ENCODE measurements at regions not wholly inside any gene's neighbourhood (a gene's known extent, or its start where the extent isn't known, plus 50 kb on each side); places are given as distances from the start of the nearest gene placed in this dataset.

GRCh38 chr1:239826211-239826610, 265.5 kb upstream of the FMN2 start:
- no peak for DNase-seq (ENCODE audit: low read depth in 1 of 2, low spot score in 1 of 2)
- no peak for TF ChIP-seq POLR2AphosphoS5 (IDR thresholded peaks at IDR 0.05; ENCODE audit: low read depth)
- TF ChIP-seq SPI1 (IDR thresholded peaks at IDR 0.05; ENCODE audit: borderline replicate concordance, low read depth): no peak
- TF ChIP-seq, protein P1, sequence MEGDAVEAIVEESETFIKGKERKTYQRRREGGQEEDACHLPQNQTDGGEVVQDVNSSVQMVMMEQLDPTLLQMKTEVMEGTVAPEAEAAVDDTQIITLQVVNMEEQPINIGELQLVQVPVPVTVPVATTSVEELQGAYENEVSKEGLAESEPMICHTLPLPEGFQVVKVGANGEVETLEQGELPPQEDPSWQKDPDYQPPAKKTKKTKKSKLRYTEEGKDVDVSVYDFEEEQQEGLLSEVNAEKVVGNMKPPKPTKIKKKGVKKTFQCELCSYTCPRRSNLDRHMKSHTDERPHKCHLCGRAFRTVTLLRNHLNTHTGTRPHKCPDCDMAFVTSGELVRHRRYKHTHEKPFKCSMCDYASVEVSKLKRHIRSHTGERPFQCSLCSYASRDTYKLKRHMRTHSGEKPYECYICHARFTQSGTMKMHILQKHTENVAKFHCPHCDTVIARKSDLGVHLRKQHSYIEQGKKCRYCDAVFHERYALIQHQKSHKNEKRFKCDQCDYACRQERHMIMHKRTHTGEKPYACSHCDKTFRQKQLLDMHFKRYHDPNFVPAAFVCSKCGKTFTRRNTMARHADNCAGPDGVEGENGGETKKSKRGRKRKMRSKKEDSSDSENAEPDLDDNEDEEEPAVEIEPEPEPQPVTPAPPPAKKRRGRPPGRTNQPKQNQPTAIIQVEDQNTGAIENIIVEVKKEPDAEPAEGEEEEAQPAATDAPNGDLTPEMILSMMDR (IDR thresholded peaks at IDR 0.05; ENCODE audit: insufficient read depth, low read length): no peak
- TF ChIP-seq GABPA (IDR thresholded peaks at IDR 0.05; ENCODE audit: low read depth): no peak
- TF ChIP-seq, protein P2, sequence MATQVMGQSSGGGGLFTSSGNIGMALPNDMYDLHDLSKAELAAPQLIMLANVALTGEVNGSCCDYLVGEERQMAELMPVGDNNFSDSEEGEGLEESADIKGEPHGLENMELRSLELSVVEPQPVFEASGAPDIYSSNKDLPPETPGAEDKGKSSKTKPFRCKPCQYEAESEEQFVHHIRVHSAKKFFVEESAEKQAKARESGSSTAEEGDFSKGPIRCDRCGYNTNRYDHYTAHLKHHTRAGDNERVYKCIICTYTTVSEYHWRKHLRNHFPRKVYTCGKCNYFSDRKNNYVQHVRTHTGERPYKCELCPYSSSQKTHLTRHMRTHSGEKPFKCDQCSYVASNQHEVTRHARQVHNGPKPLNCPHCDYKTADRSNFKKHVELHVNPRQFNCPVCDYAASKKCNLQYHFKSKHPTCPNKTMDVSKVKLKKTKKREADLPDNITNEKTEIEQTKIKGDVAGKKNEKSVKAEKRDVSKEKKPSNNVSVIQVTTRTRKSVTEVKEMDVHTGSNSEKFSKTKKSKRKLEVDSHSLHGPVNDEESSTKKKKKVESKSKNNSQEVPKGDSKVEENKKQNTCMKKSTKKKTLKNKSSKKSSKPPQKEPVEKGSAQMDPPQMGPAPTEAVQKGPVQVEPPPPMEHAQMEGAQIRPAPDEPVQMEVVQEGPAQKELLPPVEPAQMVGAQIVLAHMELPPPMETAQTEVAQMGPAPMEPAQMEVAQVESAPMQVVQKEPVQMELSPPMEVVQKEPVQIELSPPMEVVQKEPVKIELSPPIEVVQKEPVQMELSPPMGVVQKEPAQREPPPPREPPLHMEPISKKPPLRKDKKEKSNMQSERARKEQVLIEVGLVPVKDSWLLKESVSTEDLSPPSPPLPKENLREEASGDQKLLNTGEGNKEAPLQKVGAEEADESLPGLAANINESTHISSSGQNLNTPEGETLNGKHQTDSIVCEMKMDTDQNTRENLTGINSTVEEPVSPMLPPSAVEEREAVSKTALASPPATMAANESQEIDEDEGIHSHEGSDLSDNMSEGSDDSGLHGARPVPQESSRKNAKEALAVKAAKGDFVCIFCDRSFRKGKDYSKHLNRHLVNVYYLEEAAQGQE (IDR thresholded peaks at IDR 0.05; ENCODE audit: insufficient replicate concordance, low read depth): no peak
- Histone ChIP-seq H3K4me3 (replicated peaks; ENCODE audit: insufficient read depth, low read length) (no peak overlapping the region), H3K27ac (replicated peaks) (no peak overlapping the region), H3K27me3 (ENCODE audit: insufficient read depth, poor library complexity, severe bottlenecking) (no peaks in the 10 kb centered on the region)

DNA sequence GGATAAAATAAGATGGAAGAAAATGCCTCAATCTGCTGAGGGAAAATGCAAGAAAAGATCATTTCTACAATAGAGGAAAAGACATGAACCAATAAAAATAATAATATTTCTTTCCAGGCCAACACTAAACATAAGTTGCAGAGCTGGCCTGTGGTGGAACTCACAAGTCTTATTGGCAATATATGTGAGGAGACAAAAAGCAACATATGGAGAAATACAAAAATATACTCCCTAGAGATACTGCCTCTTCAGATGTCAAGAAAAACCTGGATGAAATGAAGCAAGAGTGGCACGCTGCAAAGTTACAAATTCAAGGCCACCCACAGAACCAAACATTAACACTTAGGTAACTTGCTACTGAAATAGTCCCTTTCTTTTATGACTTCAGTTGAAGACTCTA, 264.9 kb upstream of the FMN2 start:
- TF ChIP-seq, protein P1 (IDR thresholded peaks at IDR 0.05; ENCODE audit: insufficient read depth, low read length): no peak
- TF ChIP-seq GABPA (IDR thresholded peaks at IDR 0.05; ENCODE audit: low read depth) (no peak), SPI1 (IDR thresholded peaks at IDR 0.05; ENCODE audit: borderline replicate concordance, low read depth) (no peak), POLR2AphosphoS5 (IDR thresholded peaks at IDR 0.05; ENCODE audit: low read depth) (no peak)
- TF ChIP-seq, protein P2 (IDR thresholded peaks at IDR 0.05; ENCODE audit: insufficient replicate concordance, low read depth): no peak
- H3K27me3 ChIP-seq (ENCODE audit: insufficient read depth, poor library complexity, severe bottlenecking): no peaks in the 10 kb centered on the region
- no peak overlapping the region for H3K4me3 ChIP-seq (replicated peaks; ENCODE audit: insufficient read depth, low read length)
- no peak overlapping the region for H3K27ac ChIP-seq (replicated peaks)
- no peak for DNase-seq (ENCODE audit: low read depth in 1 of 2, low spot score in 1 of 2)

GRCh38 chr1:239829535-239829934, 262.1 kb upstream of the FMN2 start:
- Histone ChIP-seq H3K27ac (replicated peaks) (no peak overlapping the region), H3K27me3 (ENCODE audit: insufficient read depth, poor library complexity, severe bottlenecking) (no peaks in the 10 kb centered on the region), H3K4me3 (replicated peaks; ENCODE audit: insufficient read depth, low read length) (no peak overlapping the region)
- no peak for DNase-seq (ENCODE audit: low read depth in 1 of 2, low spot score in 1 of 2)
- no peak for TF ChIP-seq SPI1 (IDR thresholded peaks at IDR 0.05; ENCODE audit: borderline replicate concordance, low read depth)

- TF ChIP-seq, protein P2 (IDR thresholded peaks at IDR 0.05; ENCODE audit: insufficient replicate concordance, low read depth): no peak
- TF ChIP-seq SPI1 (IDR thresholded peaks at IDR 0.05; ENCODE audit: borderline replicate concordance, low read depth) (no peak), POLR2AphosphoS5 (IDR thresholded peaks at IDR 0.05; ENCODE audit: low read depth) (no peak), GABPA (IDR thresholded peaks at IDR 0.05; ENCODE audit: low read depth) (no peak)
- TF ChIP-seq, protein P1 (IDR thresholded peaks at IDR 0.05; ENCODE audit: insufficient read depth, low read length): no peak
Observed at GRCh38 chr1:239831577-239832355, 259.9 kb upstream of the FMN2 start.

More at GRCh38 chr1:239831577-239832355, 259.9 kb upstream of the FMN2 start:
- Histone ChIP-seq H3K27ac (replicated peaks) (no peak overlapping the region), H3K4me3 (replicated peaks; ENCODE audit: insufficient read depth, low read length) (no peak overlapping the region), H3K27me3 (ENCODE audit: insufficient read depth, poor library complexity, severe bottlenecking) (no peaks in the 10 kb centered on the region)
- DNase-seq (ENCODE audit: low read depth in 1 of 2, low spot score in 1 of 2): no peak
